HG02759 (cell line): ENCODE measurements at regions not wholly inside any gene's neighbourhood (a gene's known extent, or its start where the extent isn't known, plus 50 kb on each side); places are given as distances from the start of the nearest gene placed in this dataset.
A peak's percentile ranks its signal among the peaks of the same experiment; 100 is the strongest.
"Not testable (repeated sequence)": the region's sequence is repeated elsewhere in the genome, so short reads cannot be mapped to it uniquely, and the experiment has no call there.

ENCODE experiments used
- ATAC-seq: cut with Tn5 transposase; IDR thresholded peaks from one replicate; pipeline ENCODE4 v1.9.1; 2021; ENCODE audit warnings: mild to moderate bottlenecking, moderate library complexity; ENCODE audit not compliant: unreplicated experiment

DNA sequence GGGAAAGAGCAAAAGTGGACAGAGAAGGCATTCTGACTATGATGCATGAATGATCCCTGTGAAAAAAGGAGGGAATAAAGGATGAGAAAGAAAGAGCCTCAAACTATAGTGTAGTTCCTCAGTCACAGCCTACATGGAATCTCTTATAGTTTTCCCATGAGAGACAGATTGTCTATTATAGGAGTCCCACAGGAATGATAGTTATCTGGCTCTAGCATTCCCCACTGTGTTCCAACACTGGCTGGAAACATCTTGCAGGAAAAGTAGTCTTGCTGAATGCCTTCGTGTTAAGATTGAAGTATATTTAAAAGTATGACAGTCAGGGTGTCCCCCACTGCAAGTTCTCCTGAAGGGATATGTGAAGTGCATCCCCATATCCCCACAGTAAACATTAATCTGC is 641.5 kb upstream of the NECTIN3 start:
- no peak for ATAC-seq

DNA sequence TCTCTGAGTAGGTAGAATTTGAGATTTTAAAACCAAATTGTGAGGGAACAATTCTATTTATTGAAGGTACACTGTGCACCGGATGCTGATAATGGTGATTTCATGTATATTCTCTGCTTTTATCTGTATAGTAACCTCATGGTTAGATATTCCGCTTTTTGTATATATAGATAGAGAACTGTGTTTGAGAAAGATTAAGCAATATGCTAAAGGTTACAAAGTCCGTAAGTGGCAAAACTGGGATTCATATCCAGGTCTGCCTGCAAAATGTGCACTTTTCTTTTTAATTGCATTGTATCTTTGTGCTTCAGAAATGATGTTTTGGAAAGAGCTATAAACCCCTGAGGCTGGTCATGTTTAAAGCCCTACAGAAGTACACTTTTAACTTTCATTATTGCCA is 635.4 kb upstream of the NECTIN3 start:
- ATAC-seq, result no peak

DNA sequence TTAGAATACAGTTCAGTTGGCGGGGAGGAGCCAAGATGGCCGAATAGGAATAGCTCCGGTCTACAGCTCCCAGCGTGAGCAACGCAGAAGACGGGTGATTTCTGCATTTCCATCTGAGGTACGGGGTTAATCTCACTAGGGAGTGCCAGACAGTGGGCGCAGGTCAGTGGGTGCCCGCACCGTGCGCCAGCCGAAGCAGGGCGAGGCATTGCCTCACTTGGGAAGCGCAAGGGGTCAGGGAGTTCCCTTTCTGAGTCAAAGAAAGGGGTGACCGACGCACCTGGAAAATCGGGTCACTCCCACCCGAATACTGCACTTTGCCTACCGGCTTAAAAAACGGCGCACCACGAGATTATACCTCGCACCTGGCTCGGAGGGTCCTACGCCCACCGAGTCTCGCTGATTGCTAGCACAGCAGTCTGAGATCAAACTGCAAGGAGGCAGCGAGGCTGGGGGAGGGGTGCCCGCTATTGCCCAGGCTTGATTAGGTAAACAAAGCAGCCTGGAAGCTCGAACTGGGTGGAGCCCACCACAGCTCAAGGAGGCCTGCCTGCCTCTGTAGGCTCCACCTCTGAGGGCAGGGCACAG is 631.5 kb upstream of the NECTIN3 start:
- ATAC-seq, result not testable (repeated sequence)

DNA sequence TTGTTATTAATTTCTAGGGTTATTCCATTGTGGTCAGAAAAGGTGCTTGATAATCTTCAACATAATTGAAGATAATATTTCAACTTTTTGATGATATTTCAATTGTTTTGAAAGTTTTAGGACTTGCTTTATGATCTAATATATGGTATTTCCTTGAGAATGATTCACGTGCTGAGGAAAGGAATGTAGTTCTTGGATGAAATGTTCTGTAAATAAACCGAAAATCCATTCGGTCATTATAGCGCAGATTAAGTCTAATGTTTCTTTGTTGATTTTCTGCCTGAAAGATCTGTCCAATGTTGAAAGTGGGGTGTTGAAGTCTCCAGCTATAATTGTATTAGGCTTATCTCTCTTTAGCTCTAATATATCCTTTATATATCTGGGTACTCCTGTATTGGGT is 617.5 kb upstream of the NECTIN3 start:
- ATAC-seq, result no peak

DNA sequence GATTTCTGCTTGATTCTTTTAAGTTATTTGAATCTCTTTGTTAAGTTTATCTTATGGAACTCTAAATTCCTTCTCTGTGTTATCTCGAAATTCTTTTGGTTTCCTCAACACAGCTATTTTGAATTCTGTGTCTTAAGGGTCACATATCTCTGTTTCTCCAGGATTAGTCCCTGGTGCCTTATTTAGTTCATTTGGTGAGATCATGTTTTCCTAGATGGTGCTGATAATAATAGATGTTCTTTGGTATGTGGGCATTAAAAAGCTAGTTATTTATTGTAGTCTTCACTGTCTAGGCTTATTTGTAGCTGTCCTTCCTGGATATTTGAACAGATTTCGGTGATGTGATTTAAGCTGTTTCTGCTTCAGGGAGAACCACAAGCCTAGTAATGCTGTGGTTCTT is 615.6 kb upstream of the NECTIN3 start:
- ATAC-seq, result no peak

DNA sequence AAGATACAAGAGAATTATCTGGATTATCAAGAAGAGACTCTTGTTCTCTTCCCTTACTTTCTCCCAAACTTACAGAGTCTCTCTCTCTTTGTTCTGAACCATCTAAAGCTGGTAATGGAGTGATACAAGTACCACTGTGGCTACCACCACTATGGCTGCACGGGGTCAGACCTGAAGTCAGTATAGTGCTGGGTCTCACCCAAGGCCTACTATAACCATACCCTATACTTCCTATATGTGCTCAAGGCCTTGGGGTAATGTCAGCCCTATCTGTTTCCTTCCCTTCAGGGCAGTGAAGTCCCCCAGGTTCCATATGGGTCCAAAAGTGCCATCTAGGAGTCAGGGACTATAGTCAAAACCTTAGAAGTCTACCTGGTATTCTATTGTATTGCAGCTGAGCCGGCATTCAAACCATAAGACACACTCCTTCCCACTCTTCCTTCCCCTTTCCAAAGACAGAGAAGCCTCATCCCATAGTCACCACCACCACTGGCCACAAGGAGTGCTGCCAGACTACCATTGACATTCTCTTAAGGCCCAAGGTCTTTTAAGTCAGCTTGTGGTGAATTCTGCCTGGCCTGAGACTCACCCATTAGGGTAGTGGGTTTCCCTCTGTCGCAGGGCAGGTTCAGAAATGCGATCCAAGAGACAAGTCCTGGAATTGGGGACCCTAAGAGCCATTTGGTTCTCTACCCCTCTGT is 615.0 kb upstream of the NECTIN3 start:
- ATAC-seq, result no peak

DNA sequence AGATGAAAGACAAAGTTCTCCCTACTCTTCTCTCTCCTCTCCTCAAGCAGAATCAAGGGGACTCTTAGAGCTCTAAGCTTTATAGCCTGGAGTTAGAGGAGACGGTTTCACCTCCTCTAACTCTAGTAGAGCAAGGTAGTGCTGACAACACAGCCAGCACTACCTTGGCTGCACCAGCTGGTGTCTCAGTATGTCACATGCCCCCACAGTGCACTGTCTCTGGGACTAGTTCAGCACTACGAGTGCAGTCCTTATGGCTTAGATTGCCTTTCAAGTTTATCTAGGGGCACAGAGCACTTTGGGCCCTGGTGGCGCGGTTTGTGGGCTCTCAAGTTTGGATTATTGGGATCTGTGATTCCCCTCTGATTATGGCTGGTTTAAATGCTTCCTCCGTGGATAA is 614.1 kb upstream of the NECTIN3 start:
- no peak for ATAC-seq

DNA sequence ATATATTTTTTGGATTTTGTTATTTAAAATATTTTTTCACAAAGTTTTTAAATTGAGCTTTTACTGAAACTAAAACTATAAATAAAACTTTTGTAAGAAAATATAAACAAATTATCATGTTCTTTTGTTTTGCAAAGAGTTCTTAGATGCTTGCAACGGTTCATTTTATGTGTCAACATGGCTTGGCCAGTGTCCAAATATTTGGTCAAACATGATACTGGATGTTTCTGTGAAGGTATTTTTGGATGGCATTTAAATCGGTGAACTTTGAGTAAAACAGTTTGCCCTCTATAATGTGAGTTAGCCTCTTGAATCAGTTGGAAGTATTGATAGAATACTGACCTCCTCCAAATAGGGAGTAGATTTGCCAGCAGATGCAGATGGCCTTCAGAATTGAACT is 612.6 kb upstream of the NECTIN3 start:
- no peak for ATAC-seq

DNA sequence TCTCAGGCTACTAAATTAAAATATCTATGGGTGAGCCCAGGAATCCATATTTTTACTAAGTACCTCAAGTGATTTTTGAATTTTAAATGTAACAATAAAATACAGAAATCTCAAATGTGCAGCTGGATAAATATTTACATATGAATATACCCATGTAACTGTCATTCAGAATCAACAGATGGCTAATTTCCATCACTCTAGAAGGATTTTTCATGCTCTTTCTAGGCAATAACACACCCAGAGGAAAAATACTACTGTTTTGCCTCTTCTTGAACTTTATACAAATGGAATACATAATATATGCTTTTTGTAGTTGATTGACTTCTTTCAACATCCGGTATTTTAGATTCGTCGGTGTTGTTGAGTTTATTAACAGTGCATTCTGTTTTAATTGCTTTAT is 601.3 kb upstream of the NECTIN3 start:
- ATAC-seq, result no peak

DNA sequence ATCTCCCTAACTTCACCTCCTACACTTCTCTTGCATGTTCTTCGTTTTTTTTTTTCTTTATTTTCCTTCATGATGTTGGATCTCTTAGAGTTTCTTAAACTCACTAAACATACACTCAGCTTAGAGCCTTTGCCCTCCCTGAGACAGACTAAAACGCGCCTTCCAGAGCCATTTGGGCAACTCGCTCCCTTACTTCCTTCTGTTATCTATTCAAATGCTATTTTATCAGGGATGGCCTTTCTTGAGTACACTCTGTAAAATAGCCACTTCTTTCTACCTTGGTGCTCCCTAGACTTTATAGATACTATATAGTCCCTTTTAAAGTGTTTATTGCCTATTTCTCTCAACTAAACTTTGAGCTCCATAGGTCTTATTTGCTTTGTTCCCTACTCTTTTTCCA is 598.2 kb upstream of the NECTIN3 start:
- ATAC-seq, result no peak

DNA sequence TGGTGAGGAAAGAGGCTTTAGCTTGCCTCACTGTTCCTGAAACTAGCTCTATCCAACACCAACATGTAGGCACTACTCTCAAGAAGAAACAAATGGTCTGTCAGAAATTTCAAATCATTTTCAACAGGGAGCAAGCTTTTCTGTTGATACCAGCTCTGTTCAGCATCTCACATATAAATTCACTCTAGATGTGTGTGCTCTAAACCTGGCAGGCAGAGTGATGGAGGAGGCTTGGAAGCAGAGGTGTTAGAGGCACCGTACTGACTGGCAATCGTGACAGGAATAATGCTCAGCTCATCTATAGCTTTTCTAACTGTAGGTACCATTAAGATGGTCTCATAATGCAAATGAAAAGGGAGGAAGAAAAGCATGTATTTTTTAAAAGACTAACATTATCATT is 597.2 kb upstream of the NECTIN3 start:
- no peak for ATAC-seq

DNA sequence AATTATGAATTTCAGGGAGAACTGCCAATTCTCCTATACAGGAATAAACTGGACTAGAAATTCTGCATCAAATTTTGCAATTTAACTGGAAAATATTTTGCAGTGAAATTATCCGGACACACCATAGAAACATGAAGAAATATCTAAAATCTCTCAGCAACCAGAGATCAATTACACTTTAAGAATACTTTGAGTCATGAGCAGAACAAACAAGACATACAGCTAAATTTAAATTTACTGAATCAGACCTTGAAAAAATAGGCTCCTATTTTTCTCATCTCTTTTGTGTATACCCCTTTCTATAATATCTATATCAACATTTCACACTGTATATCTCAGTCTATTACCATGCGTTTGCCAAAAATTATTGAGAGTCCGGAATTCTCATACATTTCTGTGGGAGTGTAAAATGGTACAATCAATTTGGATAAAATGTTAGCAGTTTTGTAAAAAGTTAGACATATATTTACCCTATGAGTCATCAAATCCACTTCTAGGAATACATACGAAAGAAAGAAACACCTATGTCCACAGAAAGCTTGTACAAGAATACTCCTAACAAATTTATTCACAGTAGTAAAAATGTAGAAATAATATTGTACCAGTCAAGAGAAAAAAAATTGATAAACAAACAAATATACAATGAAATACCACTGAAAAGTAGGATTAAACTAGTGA is 593.1 kb upstream of the NECTIN3 start:
- ATAC-seq, result no peak

DNA sequence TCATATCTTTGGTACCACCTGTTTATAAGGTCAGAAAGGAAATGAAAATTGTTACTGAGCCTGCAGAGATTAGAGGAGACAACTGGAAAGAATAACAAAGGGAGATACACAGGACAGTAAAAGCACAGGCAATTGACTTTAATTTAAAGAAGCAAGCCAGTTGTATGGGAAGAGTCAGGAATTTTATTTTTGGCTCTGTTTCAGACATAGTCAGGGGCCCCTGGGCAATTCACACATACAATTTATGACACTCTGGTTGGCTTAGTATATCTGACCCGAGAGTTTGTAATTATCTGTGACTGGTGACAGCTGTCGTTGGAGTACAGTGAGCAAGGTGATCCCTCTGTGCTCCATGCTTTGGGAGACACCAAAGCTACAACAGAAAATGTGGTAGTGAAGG is 591.9 kb upstream of the NECTIN3 start:
- no peak for ATAC-seq

DNA sequence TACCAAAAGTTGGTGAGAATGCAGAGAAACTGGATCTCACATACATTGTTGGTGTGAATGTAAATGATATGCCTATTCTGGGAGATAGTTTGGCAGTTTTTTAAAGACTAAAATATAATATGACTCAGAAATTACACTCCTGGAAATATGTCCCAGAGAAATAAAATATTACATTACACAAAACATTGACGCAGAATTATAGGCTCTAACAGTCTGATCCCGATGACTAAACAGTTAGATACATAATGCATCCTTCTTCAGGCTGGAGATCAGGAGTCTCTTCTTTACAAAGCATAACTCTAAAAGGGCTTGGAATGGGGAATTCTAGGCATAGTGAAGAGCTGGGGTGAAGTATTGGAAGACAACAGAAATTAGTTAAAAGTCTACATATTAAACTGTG is 586.2 kb upstream of the NECTIN3 start:
- no peak for ATAC-seq

DNA sequence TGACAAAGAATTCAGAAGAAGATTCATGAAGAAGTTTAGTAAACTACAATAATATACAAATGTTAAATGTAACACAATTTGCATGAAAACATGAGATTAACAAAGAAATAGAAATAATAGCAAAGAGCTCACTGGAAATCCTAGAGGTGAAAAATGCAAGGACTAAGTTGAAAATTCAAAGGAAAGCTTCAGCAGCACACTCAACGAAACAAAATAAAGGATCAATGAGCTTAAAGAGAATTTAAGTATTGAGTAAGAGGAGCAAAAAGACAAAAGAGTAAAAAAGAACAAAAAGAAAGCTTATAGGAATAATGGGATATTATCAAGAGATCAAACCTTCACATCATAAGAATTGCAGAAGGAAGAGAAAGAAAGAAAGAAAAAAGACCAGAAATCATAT is 583.8 kb upstream of the NECTIN3 start:
- no peak for ATAC-seq

DNA sequence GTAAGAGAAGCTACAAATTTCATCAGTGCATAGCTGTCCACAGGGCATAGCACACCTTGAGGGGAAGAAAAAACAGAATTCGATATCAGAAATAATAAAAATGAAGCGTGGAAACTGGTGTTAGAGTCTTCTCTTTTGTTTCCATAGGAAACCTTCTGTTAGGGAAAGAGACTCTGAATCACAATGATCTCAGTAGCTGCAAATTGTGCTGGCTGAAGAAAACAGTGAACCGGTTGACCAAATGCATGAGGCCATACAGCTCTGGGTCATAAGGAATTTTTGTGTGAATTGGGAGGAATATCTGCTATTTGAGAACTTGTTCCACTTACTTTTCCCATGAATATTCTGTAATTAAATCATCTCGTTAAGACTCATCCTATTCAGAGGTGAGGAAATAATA is 580.2 kb upstream of the NECTIN3 start:
- ATAC-seq, result no peak

DNA sequence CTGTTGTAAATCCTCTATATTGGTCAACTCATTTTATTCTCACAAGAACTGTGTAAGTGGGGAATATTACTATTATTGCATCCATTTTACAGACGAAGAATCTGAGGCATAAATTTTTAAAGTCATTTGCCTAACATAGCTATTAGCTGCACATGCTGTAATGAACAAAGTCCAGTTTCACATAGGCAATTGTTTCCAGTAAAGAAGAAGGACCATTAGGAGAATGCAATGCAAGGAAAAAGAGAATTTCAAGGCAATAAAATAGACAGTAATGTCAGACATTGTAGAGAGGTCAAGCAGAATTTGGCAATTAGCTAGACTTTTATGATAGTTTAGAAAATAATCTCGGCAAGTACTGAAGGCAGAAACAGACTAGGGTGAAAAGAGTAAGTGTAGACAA is 578.7 kb upstream of the NECTIN3 start:
- no peak for ATAC-seq

DNA sequence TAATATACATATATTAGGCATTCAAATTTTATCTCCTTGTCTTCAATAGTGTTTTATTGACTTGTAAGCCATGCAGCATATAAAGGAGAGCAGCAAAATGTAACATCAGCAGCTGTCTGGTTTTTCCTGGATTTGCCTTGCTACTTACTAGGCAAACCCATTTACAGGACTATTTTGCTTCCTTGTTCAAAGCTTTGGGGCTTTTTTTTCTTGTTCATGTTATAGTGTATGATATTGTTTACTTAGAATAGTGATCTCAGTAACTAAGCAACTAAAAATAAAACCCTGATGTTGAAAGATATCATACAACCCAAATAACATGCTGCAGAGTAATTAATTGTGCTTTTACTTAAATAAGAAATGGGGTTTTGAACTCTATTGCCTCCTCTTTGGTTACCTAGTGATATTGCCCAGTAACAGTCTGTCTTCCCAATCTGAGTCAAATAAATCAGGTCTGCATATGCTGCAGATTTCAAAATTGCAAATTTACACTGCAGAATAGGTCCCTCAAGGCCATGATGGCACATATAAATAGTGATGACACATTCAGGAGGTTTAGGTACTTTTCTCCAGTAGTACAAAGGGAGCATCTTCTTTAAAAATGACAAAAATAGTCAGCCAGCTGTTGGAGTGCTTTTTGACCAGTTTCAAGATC is 578.1 kb upstream of the NECTIN3 start:
- ATAC-seq, result peak; percentile 56

DNA sequence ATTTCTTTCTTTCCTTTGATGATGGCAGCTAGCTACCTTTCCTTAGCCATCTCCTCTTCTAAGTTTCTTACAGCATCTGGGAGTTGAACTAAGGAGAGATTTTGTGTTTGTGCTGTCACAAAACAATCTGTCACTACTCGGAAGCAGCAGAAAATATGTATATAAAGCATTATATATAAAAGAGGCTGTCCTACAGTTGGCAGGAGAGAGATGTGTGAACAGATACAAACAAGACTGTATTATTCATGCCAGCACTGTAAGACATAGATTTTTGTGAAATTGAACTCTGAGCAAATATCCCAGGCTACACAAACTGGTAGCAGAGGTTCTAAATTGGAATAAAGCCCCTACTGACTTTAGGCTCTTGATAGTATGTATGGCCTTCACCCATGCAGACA is 577.5 kb upstream of the NECTIN3 start:
- no peak for ATAC-seq

DNA sequence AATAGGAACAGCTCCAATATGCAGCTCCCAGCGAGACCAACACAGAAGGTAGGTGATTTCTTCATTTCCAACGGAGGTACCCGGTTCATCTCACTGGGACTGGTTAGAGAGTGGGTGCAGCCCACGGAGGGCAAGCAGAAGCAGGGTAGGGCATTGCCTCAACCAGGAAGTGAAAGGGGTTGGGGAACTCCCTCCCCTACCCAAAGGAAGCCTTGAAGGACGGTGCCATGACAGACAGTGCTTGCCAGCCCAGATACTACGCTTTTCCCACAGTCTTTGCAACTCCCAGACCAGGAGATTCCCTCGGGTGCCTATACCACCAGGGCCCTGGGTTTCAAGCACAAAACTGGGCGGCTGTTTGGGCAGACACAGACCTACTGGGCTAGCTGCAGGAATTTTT is 576.9 kb upstream of the NECTIN3 start:
- ATAC-seq, result no peak

DNA sequence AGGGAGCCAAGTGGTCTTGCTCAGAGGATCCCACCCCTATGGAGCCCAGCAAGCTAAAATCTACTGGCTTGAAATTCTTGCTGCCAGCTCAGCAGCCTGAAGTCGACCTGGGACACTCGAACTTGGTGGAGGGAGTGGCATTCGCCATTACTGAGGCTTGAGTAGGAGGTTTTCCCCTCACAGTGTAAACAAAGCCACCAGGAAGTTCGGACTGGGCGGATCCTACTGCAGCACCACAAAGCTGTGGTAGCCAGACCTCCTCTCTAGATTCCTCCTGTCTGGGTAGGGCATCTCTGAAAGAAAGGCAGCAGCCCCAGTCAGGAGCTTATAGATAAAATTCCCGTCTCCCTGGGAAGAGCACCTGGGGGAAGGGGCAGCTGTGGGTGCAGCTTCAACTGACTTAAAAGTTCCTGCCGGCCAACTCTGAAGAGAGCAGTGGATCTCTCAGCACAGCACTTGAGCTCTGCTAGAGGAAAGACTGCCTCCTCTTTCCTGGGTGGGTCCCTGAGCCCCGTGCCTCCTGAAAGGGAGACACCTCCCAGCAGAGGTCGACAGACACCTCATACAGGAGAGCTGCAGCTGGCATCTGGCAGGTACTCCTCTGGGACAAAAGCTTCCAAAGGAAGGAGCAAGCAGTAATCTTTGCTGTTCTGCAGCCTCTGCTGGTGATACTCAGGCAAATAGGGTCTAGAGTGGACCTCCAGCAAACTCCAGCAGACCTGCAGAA is 576.3 kb upstream of the NECTIN3 start:
- ATAC-seq, result no peak
